Stomach (tissue), 4 donors: ENCODE measurements at regions not wholly inside any gene's neighbourhood (a gene's known extent, or its start where the extent isn't known, plus 50 kb on each side); places are given as distances from the start of the nearest gene placed in this dataset.

ENCODE experiments used
- CTCF ChIP-seq, 7 experiments: fragments of 450-650 bp in 4 of 7; fragments of 200-600 bp in 3 of 7; sonication (generic) in 3 of 7; IDR thresholded peaks; one replicate each; pipeline ENCODE4 v1.5.1; 2016 to 2019; ENCODE audit warnings: antibody characterized with exemption in 7 of 7, control low read depth in 2 of 7, mild to moderate bottlenecking in 1 of 7
- EP300 ChIP-seq: sonication (generic); formaldehyde crosslinking; IDR thresholded peaks from one replicate; pipeline ENCODE4 v1.6.1; 2017; ENCODE audit warnings: antibody characterized with exemption
- POLR2A ChIP-seq, 4 donors: fragments of 450-650 bp; IDR thresholded peaks; one replicate each; pipeline ENCODE4 v1.6.1; 2016; ENCODE audit warnings: antibody characterized with exemption in 4 of 4, control low read depth in 2 of 4, mild to moderate bottlenecking in 1 of 4, moderate library complexity in 1 of 4
- POLR2AphosphoS5 ChIP-seq, 3 donors: sonication (generic); formaldehyde crosslinking; IDR thresholded peaks; one replicate each; pipeline ENCODE4 v1.6.1; 2016; ENCODE audit warnings: antibody characterized with exemption in 3 of 3

- TF ChIP-seq CTCF (IDR thresholded peaks at IDR 0.05) (no peak), POLR2A (IDR thresholded peaks at IDR 0.05) (no peak), EP300 (no peak), POLR2AphosphoS5 (IDR thresholded peaks at IDR 0.05) (no peak)
Observed at GRCh38 chrX:75649829-75650228, 127.0 kb upstream of the ZDHHC15 start.
